ENCODE measurements at regions not wholly inside any gene's neighbourhood (a gene's known extent, or its start where the extent isn't known, plus 50 kb on each side); places are given as distances from the start of the nearest gene placed in this dataset.

- Histone ChIP-seq H3K4me2 (no peak overlapping the region), H3K36me3 (no peaks in the 10 kb centered on the region), H3K9ac (no peak overlapping the region), H4K20me1 (no peaks in the 10 kb centered on the region), H3K27ac (no peak overlapping the region), H3K4me3 (no peak overlapping the region), H3K9me3 (replicated peaks in 1 of 11) (peaks cover 25 to 49% (median 32%) of the 10 kb centered on the region in 11 experiments), H3K27me3 (no peaks in the 10 kb centered on the region), H3K4me1 (no peaks in the 10 kb centered on the region)
- TF ChIP-seq Cebpa-rat (IDR thresholded peaks at IDR 0.05): no peak
Observed at GRCh38 chr5:68919988-68920490, 173.8 kb upstream of the SLC30A5 start.

- Histone ChIP-seq H3K4me1 (no peaks in the 10 kb centered on the region), H3K9me3 (replicated peaks in 1 of 11) (peaks cover 25 to 49% (median 32%) of the 10 kb centered on the region in 11 experiments), H3K27me3 (no peaks in the 10 kb centered on the region), H3K27ac (no peak overlapping the region), H4K20me1 (no peaks in the 10 kb centered on the region), H3K36me3 (no peaks in the 10 kb centered on the region), H3K4me3 (no peak overlapping the region), H3K4me2 (no peak overlapping the region), H3K9ac (no peak overlapping the region)
- TF ChIP-seq Cebpa-rat (IDR thresholded peaks at IDR 0.05): no peak
Observed at GRCh38 chr5:68920888-68921287, 172.9 kb upstream of the SLC30A5 start.

- no peak overlapping the region for H3K4me3 ChIP-seq
- no peaks in the 10 kb centered on the region for H3K27me3 ChIP-seq
- H3K4me2 ChIP-seq: no peak overlapping the region
- H3K4me1 ChIP-seq: no peaks in the 10 kb centered on the region
- no peak overlapping the region for H3K9ac ChIP-seq
- no peaks in the 10 kb centered on the region for H3K36me3 ChIP-seq
- no peak overlapping the region for H3K27ac ChIP-seq
- no peaks in the 10 kb centered on the region for H4K20me1 ChIP-seq
- no peak for TF ChIP-seq Cebpa-rat (IDR thresholded peaks at IDR 0.05)
- peaks cover 25 to 42% (median 32%) of the 10 kb centered on the region in 11 experiments for H3K9me3 ChIP-seq (replicated peaks in 1 of 11)
Observed at GRCh38 chr5:68922172-68922987, 171.4 kb upstream of the SLC30A5 start.

GRCh38 chr5:68924481-68925145, 169.2 kb upstream of the SLC30A5 start:
- H3K4me2 ChIP-seq: no peak overlapping the region
- no peak overlapping the region for H3K4me3 ChIP-seq
- H3K9me3 ChIP-seq (replicated peaks in 1 of 11): peaks cover 8 to 24% (median 16%) of the 10 kb centered on the region in 11 experiments
- TF ChIP-seq Cebpa-rat (IDR thresholded peaks at IDR 0.05): no peak
- no peaks in the 10 kb centered on the region for H3K36me3 ChIP-seq
- H3K27me3 ChIP-seq: no peaks in the 10 kb centered on the region
- no peak overlapping the region for H3K27ac ChIP-seq
- no peaks in the 10 kb centered on the region for H3K4me1 ChIP-seq
- H3K9ac ChIP-seq: no peak overlapping the region
- no peaks in the 10 kb centered on the region for H4K20me1 ChIP-seq

DNA sequence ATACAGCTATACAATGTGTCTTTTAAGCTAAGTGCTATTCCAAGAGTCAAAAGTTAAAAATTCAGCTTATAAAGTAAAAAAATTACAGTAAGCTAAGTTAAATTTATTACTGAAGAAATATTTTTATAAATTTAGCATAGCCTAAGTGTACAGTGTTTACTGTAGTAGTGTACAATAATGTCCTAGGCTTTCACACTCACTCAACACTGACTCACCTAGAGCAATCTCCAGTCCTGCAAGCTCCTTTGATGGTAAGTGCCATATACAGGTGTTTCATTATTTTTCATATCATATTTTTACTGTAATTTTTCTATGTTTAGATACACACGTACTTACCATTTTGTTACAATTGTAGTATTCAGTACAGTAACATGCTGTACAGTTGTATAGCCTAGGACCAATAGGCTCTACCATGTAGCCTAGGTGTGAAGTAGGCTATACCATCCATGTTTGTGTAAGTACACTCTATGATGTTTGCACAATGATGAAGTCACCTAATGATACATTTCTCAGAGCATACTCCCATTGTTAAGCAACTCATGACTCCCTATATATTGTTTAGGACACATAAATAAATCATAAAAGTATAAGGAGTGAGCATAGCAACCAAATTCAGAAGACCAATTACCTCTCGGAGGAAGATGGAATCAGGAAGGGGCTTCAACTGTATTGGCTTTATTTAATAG, 165.1 kb upstream of the SLC30A5 start:
- Histone ChIP-seq H3K9me3 (replicated peaks in 1 of 11) (peaks cover 31 to 41% (median 39%) of the 10 kb centered on the region in 11 experiments), H3K4me2 (no peak overlapping the region), H4K20me1 (no peaks in the 10 kb centered on the region), H3K27ac (no peak overlapping the region), H3K27me3 (no peaks in the 10 kb centered on the region), H3K36me3 (peaks cover 0 to 6% (median 0%) of the 10 kb centered on the region in 11 experiments; a peak in 3 of 22 replicates), H3K4me1 (no peaks in the 10 kb centered on the region), H3K9ac (no peak overlapping the region), H3K4me3 (no peak overlapping the region)
- TF ChIP-seq Cebpa-rat (IDR thresholded peaks at IDR 0.05): no peak

DNA sequence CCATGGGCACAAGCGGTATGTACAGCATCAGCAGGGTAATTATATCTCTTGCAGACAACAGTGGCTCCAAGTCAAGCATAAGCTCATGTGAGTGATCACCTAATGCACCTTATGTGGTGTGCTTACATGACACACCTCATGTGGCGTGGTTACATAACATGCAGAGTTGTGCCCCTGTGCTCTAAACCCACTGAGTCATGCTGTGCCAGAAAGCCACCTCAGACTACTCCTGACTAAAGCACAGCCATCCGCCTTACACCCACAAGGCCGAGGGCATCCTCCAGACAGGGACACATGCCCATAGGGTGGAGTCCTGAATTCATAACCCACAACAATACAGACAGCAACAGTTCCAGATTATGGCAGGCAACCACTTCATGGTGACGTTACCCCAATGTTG, 163.7 kb upstream of the SLC30A5 start:
- H3K27ac ChIP-seq: no peak overlapping the region
- no peak for TF ChIP-seq Cebpa-rat (IDR thresholded peaks at IDR 0.05)

GRCh38 chr5:68932830-68933434, 160.9 kb upstream of the SLC30A5 start:
- Histone ChIP-seq H3K36me3 (peaks cover 0 to 6% (median 0%) of the 10 kb centered on the region in 11 experiments; a peak in 3 of 22 replicates), H3K4me3 (no peak overlapping the region), H3K9ac (no peak overlapping the region), H4K20me1 (no peaks in the 10 kb centered on the region), H3K27ac (no peak overlapping the region), H3K4me1 (no peaks in the 10 kb centered on the region), H3K27me3 (no peaks in the 10 kb centered on the region), H3K9me3 (replicated peaks in 1 of 11) (peaks cover 47 to 63% (median 55%) of the 10 kb centered on the region in 11 experiments), H3K4me2 (no peak overlapping the region)
- no peak for TF ChIP-seq Cebpa-rat (IDR thresholded peaks at IDR 0.05)

More for the DNA sequence above, 163.7 kb upstream of the SLC30A5 start:
- no peak overlapping the region for H3K4me3 ChIP-seq
- H3K9me3 ChIP-seq (replicated peaks in 1 of 11): peaks cover 45 to 55% (median 50%) of the 10 kb centered on the region in 11 experiments
- no peak overlapping the region for H3K9ac ChIP-seq
- no peaks in the 10 kb centered on the region for H3K4me1 ChIP-seq
- peaks cover 0 to 6% (median 0%) of the 10 kb centered on the region in 11 experiments; a peak in 3 of 22 replicates for H3K36me3 ChIP-seq
- no peak overlapping the region for H3K4me2 ChIP-seq
- no peaks in the 10 kb centered on the region for H3K27me3 ChIP-seq
- H4K20me1 ChIP-seq: no peaks in the 10 kb centered on the region

- no peaks in the 10 kb centered on the region for H3K27me3 ChIP-seq
- no peak overlapping the region for H3K4me3 ChIP-seq
- H4K20me1 ChIP-seq: no peaks in the 10 kb centered on the region
- no peak overlapping the region for H3K27ac ChIP-seq
- no peak overlapping the region for H3K9ac ChIP-seq
- H3K4me1 ChIP-seq: peaks cover 0 to 7% (median 0%) of the 10 kb centered on the region in 10 experiments; a peak in 2 of 20 replicates
- H3K36me3 ChIP-seq: no peaks in the 10 kb centered on the region
- H3K4me2 ChIP-seq: no peak overlapping the region
- no peak for TF ChIP-seq Cebpa-rat (IDR thresholded peaks at IDR 0.05)
- peaks cover 5 to 18% (median 11%) of the 10 kb centered on the region in 11 experiments; a peak in 13 of 22 replicates for H3K9me3 ChIP-seq (replicated peaks in 1 of 11)
Observed at GRCh38 chr5:68942169-68942568, 151.6 kb upstream of the SLC30A5 start.

DNA sequence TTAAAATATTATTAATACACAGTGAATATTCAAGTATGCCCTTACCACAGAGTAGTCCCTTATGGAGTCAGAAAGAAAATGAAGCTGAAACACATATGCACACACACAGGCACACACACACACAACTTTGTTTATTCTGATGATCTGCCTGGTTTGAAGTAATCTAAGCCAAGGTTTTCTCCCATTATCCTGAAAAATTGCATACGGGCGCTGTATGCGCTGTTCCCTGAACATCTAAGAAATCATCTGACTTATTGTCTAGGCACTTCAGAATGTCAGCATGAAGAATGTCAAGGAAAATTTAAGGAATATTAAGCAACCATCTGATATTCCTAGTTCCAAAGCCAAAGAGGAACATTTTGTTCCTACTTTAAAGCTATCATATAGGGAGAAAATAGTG, 147.1 kb upstream of the SLC30A5 start:
- Histone ChIP-seq H3K4me1 (no peaks in the 10 kb centered on the region), H3K9me3 (replicated peaks in 1 of 11) (peaks cover under 1 to 13% (median under 1%) of the 10 kb centered on the region in 11 experiments; a peak in 7 of 22 replicates), H3K27me3 (no peaks in the 10 kb centered on the region), H3K4me3 (no peak overlapping the region), H3K27ac (no peak overlapping the region), H3K4me2 (no peak overlapping the region), H3K9ac (no peak overlapping the region), H4K20me1 (no peaks in the 10 kb centered on the region), H3K36me3 (no peaks in the 10 kb centered on the region)
- no peak for TF ChIP-seq Cebpa-rat (IDR thresholded peaks at IDR 0.05)

Data from BLaER1 treated with 17β-estradiol and CSF1 and Interleukin-3, amounts not matched to agents 10 nM and 100 nM (cell line).